Activated T-helper 2 cell treated with anti-CD3 and anti-CD28 coated beads, Interferon-gamma antibody, Interleukin-2, Interleukin-4, amounts not matched to agents 10 μg/mL and 5 μg/mL and 100 μg/mL, durations not matched to agents 14 hours and 24 hours and 36 hours (primary cell): ENCODE measurements at regions not wholly inside any gene's neighbourhood (a gene's known extent, or its start where the extent isn't known, plus 50 kb on each side); places are given as distances from the start of the nearest gene placed in this dataset.
"Not testable (repeated sequence)": the region's sequence is repeated elsewhere in the genome, so short reads cannot be mapped to it uniquely, and the experiment has no call there.

Experiments used
- DNase-seq: peaks from one replicate; pipeline ENCODE4 v3.0.0; 2021; ENCODE audit warnings: low spot score
- H3K27ac Mint-ChIP-seq: one replicate; pipeline ENCODE4 v1.8.0; 2021; ENCODE audit warnings: mixed read lengths
- H3K27me3 Mint-ChIP-seq: one replicate; pipeline ENCODE4 v1.8.0; 2021; ENCODE audit warnings: low read depth, mixed read lengths
- H3K36me3 Mint-ChIP-seq: one replicate; pipeline ENCODE4 v1.8.0; 2021; ENCODE audit warnings: low read depth, mixed read lengths
- H3K4me1 Mint-ChIP-seq: one replicate; pipeline ENCODE4 v1.8.0; 2021; ENCODE audit warnings: low read depth, mixed read lengths
- H3K4me3 Mint-ChIP-seq: one replicate; pipeline ENCODE4 v1.8.0; 2021; ENCODE audit warnings: low read depth, mild to moderate bottlenecking, moderate library complexity, mixed read lengths
- H3K9me3 Mint-ChIP-seq: one replicate; pipeline ENCODE4 v1.8.0; 2021; ENCODE audit warnings: mixed read lengths
- intact Hi-C: fragments of 100-400 bp; cut with micrococcal nuclease; formaldehyde crosslinking; loops from one replicate; pipeline ENCODE4 v1.15.1; 2023

GRCh38 chr14:61148742-61149350 is 132.3 kb downstream of the TMEM30B start:
- no peak overlapping the region for H3K4me3 Mint-ChIP-seq
- no peak for DNase-seq
- H3K9me3 Mint-ChIP-seq, result peaks cover 16% of the 10 kb centered on the region
- H3K27ac Mint-ChIP-seq, result no peak overlapping the region
- H3K27me3 Mint-ChIP-seq, result no peaks in the 10 kb centered on the region
- H3K4me1 Mint-ChIP-seq, result peaks cover 3% of the 10 kb centered on the region
- H3K36me3 Mint-ChIP-seq, result peaks cover 4% of the 10 kb centered on the region
- intact Hi-C loops, result no loop called here

- Mint-ChIP-seq H3K4me3 (no peak overlapping the region), H3K36me3 (peaks cover 9% of the 10 kb centered on the region), H3K9me3 (peaks cover 25% of the 10 kb centered on the region), H3K4me1 (peaks cover 2% of the 10 kb centered on the region), H3K27ac (no peak overlapping the region), H3K27me3 (no peaks in the 10 kb centered on the region)
- intact Hi-C loops, result no loop called here
- no peak for DNase-seq
Observed at GRCh38 chr14:61147831-61148549, 133.1 kb downstream of the TMEM30B start.

DNA sequence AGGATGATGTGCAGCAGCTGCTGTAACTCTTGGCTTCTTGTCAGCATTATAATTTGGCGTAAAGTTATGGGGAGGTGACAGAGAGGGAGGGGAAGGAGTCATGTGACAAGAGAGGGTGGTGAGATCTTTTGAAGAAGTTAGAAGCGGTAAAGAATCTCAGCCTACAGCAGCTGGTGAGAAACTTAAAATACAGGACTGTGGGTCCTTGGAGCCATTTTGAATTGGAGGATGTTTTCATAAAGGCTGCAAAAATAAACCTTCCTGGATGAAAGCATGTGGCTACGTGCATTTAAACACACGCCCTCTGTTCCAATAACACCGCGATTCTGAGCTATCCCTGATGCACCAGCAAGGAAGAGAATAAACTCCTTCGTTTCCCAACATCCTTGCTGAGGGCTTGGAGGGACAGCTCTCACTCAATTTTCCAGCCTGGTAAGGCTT is 133.7 kb downstream of the TMEM30B start:
- H3K27ac Mint-ChIP-seq, result no peak overlapping the region
- no peak overlapping the region for H3K4me3 Mint-ChIP-seq
- H3K4me1 Mint-ChIP-seq, result no peaks in the 10 kb centered on the region
- intact Hi-C loops, result no loop called here
- H3K27me3 Mint-ChIP-seq, result no peaks in the 10 kb centered on the region
- DNase-seq, result no peak
- H3K9me3 Mint-ChIP-seq, result peaks cover 26% of the 10 kb centered on the region
- peaks cover 9% of the 10 kb centered on the region for H3K36me3 Mint-ChIP-seq

- H3K4me1 Mint-ChIP-seq, result no peaks in the 10 kb centered on the region
- no peak overlapping the region for H3K27ac Mint-ChIP-seq
- H3K9me3 Mint-ChIP-seq, result peaks cover 26% of the 10 kb centered on the region
- no peaks in the 10 kb centered on the region for H3K27me3 Mint-ChIP-seq
- no peak for DNase-seq
- H3K4me3 Mint-ChIP-seq, result no peak overlapping the region
- intact Hi-C loops, result no loop called here
- H3K36me3 Mint-ChIP-seq, result peaks cover 9% of the 10 kb centered on the region
Observed at GRCh38 chr14:61146899-61147298, 134.2 kb downstream of the TMEM30B start.

- H3K4me3 Mint-ChIP-seq, result no peak overlapping the region
- intact Hi-C loops, result no loop called here
- DNase-seq, result no peak
- H3K9me3 Mint-ChIP-seq, result peaks cover 26% of the 10 kb centered on the region
- no peaks in the 10 kb centered on the region for H3K27me3 Mint-ChIP-seq
- H3K4me1 Mint-ChIP-seq, result no peaks in the 10 kb centered on the region
- H3K27ac Mint-ChIP-seq, result no peak overlapping the region
- H3K36me3 Mint-ChIP-seq, result peaks cover 9% of the 10 kb centered on the region
Observed at GRCh38 chr14:61145903-61146481, 135.1 kb downstream of the TMEM30B start.

GRCh38 chr14:61145034-61145902 is 135.9 kb downstream of the TMEM30B start:
- H3K27me3 Mint-ChIP-seq, result no peaks in the 10 kb centered on the region
- peaks cover 26% of the 10 kb centered on the region for H3K9me3 Mint-ChIP-seq
- no peak overlapping the region for H3K27ac Mint-ChIP-seq
- no peak overlapping the region for H3K4me3 Mint-ChIP-seq
- intact Hi-C loops, result no loop called here
- H3K36me3 Mint-ChIP-seq, result peaks cover 9% of the 10 kb centered on the region
- H3K4me1 Mint-ChIP-seq, result no peaks in the 10 kb centered on the region
- DNase-seq, result no peak

DNA sequence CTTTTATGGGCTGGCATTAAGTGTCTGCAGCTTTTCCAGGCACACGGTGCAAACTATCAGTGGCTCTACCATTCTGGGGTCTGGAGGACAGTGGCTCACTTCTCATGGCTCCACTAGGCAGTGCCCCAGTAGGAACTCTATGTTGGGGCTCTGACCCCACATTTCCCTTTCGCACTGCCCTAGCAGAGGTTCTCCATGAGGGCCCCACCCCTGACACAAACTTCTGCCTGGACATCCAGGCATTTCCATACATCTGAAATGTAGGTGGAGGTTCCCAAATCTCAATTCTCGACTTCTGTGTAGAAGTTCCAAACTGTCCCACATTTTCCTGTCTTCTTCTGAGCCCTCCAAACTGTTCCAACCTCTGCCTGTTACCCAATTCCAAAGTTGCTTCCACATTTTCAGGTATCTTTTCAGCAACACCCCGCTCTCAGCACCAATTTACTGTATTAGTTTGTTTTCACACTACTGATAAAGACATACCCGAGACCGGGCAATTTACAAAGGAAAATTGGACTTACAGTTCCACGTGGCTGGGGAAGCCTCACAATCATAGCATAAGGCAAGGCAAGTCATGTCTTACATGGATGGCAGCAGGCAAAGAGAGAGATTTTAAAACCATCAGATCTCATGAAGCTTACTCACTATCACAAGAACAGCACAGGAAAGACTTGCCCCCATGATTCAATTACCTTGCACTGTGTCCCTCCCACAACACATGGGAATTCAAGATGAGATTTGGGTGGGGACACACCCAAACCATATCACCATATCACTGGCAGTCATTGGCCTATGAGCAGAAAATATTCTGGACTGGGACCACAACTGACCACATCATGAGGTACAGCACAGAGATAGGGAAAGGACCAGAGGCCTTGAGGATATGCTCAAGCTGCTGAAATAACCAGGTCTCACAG is 136.8 kb downstream of the TMEM30B start:
- H3K36me3 Mint-ChIP-seq, H3K27me3 Mint-ChIP-seq, H3K27ac Mint-ChIP-seq, H3K4me1 Mint-ChIP-seq, intact Hi-C loops, DNase-seq, H3K4me3 Mint-ChIP-seq: not testable (repeated sequence)
- H3K9me3 Mint-ChIP-seq, result peaks cover 26% of the 10 kb centered on the region

- Mint-ChIP-seq H3K36me3 (peaks cover 9% of the 10 kb centered on the region), H3K27ac (no peak overlapping the region), H3K27me3 (no peaks in the 10 kb centered on the region), H3K4me3 (no peak overlapping the region), H3K4me1 (no peaks in the 10 kb centered on the region), H3K9me3 (peaks cover 26% of the 10 kb centered on the region)
- no peak for DNase-seq
- intact Hi-C loops, result no loop called here
Observed at GRCh38 chr14:61140872-61141271, 140.3 kb downstream of the TMEM30B start.

DNA sequence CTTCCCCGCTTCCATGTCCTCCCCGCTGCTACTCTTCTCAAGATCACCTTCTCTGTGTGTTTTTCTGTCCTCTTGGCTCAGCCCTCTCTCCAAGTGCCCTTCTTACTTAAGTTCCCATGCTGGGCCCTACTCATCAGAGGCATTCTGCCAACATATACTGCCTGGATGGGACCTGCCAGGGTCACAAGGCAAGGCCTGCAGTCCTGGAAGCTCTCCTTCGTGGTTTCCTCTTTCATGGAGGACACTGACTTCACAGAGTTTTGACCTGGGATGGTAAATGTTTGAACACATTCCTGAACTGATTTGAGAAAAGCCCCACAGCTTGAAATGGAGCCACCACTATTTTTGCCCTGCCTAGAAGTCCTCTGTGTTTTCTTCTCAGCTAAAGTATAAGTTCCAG is 140.9 kb downstream of the TMEM30B start:
- Mint-ChIP-seq H3K4me3 (no peak overlapping the region), H3K27me3 (no peaks in the 10 kb centered on the region), H3K27ac (no peak overlapping the region), H3K36me3 (peaks cover 9% of the 10 kb centered on the region), H3K4me1 (no peaks in the 10 kb centered on the region), H3K9me3 (peaks cover 22% of the 10 kb centered on the region)
- no peak for DNase-seq
- intact Hi-C loops, result no loop called here

DNA sequence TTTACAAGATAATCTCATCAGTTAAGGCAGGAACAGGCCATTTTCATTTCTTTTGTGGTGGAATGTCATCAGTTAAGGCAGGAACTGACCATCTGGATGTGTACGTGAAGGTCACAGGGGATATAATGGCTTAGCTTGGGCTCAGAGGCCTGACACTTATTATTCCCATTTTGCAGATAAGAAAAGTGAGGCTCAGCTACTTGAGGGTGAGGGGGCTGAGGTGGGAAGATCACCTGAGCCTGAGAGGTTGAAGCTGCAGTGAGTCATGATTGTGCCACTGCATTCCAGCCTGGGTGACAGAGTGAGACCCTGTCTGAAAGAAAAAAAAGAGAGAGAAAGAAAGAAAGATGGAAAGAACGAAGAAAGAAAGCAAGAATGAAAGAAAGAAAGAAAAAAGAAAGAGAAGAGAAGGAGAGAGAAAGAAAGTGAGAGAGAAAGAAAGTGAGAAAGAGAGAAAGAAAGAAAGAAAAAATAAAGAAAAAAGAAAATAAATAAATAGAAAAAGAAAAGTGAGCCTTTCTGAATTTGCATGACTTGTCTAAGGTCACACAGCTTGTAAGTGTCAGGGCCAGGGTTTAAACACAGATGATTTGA is 142.0 kb downstream of the TMEM30B start:
- intact Hi-C loops, result no loop called here
- Mint-ChIP-seq H3K4me3 (no peak overlapping the region), H3K27me3 (no peaks in the 10 kb centered on the region), H3K36me3 (peaks cover 5% of the 10 kb centered on the region), H3K4me1 (no peaks in the 10 kb centered on the region), H3K9me3 (peaks cover 12% of the 10 kb centered on the region), H3K27ac (no peak overlapping the region)
- no peak for DNase-seq

DNA sequence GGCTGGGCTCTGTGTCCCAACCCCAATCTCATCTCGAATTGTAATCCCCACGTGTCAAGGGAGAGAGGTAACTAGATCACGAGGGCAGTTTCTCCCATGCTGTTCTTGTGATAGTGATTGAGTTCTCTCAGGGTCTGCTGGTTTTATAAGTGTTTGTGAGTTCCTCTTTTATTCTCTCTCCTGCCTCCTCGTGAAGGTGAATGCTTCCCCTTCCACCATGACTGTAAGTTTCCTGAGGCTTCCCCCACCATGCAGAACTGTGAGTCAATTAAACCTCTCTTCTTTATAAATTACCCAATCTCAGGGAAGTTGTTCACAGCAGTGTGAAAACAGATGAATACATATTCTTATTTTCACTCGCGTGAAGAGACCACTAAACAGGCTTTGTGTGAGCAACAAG is 148.2 kb downstream of the TMEM30B start:
- Mint-ChIP-seq H3K4me3 (no peak overlapping the region), H3K36me3 (no peaks in the 10 kb centered on the region), H3K9me3 (no peaks in the 10 kb centered on the region), H3K4me1 (peaks cover 9% of the 10 kb centered on the region), H3K27ac (no peak overlapping the region), H3K27me3 (no peaks in the 10 kb centered on the region)
- no peak for DNase-seq
- intact Hi-C loops, result no loop called here

DNA sequence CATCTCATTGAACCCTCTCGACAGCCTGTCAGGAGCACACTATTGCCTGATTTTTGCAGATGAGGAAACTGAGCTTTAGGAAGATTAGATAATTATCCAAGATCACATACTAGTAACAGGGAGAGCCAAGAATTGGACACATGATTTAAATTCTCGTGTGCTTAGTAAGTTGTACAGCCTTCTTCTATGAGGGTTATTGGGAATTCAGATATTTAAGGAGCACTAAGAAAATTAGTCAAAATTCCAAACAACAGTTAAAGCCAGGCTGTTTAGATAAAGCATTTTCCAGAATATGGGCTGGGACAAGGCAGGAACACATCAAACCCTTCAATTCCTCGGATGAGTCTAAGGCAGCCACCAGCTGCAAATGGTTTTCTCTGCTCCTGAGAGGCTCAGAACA is 148.8 kb downstream of the TMEM30B start:
- intact Hi-C loops, result no loop called here
- no peak for DNase-seq
- Mint-ChIP-seq H3K4me1 (peaks cover 9% of the 10 kb centered on the region), H3K27me3 (no peaks in the 10 kb centered on the region), H3K27ac (no peak overlapping the region), H3K4me3 (no peak overlapping the region), H3K9me3 (no peaks in the 10 kb centered on the region), H3K36me3 (no peaks in the 10 kb centered on the region)
